A673 (cell line): ENCODE measurements at regions not wholly inside any gene's neighbourhood (a gene's known extent, or its start where the extent isn't known, plus 50 kb on each side); places are given as distances from the start of the nearest gene placed in this dataset.

Source experiments
- BruUV-seq: library from RNA; stranded (reverse); fragments of 400-500 nt; replicated peaks from 2 replicates; lab custom pipeline; 2021; lab: Mats Ljungman, UMichigan
- CTCF ChIA-PET: fragments of 300-600 bp; sonication (Branson Sonifier 250); formaldehyde crosslinking; loops from one replicate; lab custom pipeline; 2022; ENCODE audit warnings: antibody characterized with exemption; lab: Charles Lee
- POLR2A ChIA-PET: fragments of 300-600 bp; sonication (Branson Sonifier 250); formaldehyde crosslinking; loops from one replicate; lab custom pipeline; 2022; ENCODE audit warnings: antibody characterized with exemption; ENCODE audit not compliant: low non-redundant PET; lab: Charles Lee
- DNase-seq: peaks from one replicate; pipeline ENCODE4 v3.0.0-alpha.2; 2015; ENCODE audit warnings: low spot score
- H3K27ac ChIP-seq: fragments of 200-600 bp; sonication (generic); 2 replicates; pipeline ENCODE4 v1.5.1; 2016; ENCODE audit warnings: mixed run types, low read depth, mild to moderate bottlenecking, mixed read lengths, antibody characterized with exemption, low read length; ENCODE audit not compliant: poor library complexity, severe bottlenecking
- H3K27me3 ChIP-seq: fragments of 200-600 bp; sonication (generic); replicated peaks from 2 replicates; pipeline ENCODE4 v1.6.1; 2017; ENCODE audit warnings: mixed run types, low read depth, mild to moderate bottlenecking, mixed read lengths, antibody characterized with exemption, low read length; ENCODE audit not compliant: insufficient read depth, poor library complexity
- H3K36me3 ChIP-seq: fragments of 200-600 bp; sonication (generic); 2 replicates; pipeline ENCODE4 v1.6.1; 2016; ENCODE audit warnings: mixed run types, mild to moderate bottlenecking, mixed read lengths, antibody characterized with exemption, low read length; ENCODE audit not compliant: insufficient read depth, poor library complexity, severe bottlenecking
- H3K4me1 ChIP-seq: fragments of 200-600 bp; sonication (generic); 2 replicates; pipeline ENCODE4 v1.6.1; 2017; ENCODE audit warnings: mixed run types, mild to moderate bottlenecking, mixed read lengths, antibody characterized with exemption, low read length; ENCODE audit not compliant: insufficient read depth, poor library complexity, severe bottlenecking
- H3K4me3 ChIP-seq: fragments of 200-600 bp; sonication (generic); 2 replicates; pipeline ENCODE4 v1.5.1; 2016; ENCODE audit warnings: low read depth, mixed run types, mild to moderate bottlenecking, mixed read lengths, low read length; ENCODE audit not compliant: poor library complexity, severe bottlenecking
- H3K9me3 ChIP-seq: fragments of 200-600 bp; sonication (generic); 2 replicates; pipeline ENCODE4 v1.6.1; 2016; ENCODE audit warnings: mixed run types, low read depth, mild to moderate bottlenecking, mixed read lengths, antibody characterized with exemption, low read length; ENCODE audit not compliant: poor library complexity, severe bottlenecking
- CTCF ChIP-seq: fragments of 300-800, 200-600 bp; sonication (generic); conservative IDR thresholded peaks from 2 replicates; pipeline ENCODE4 v1.5.1; 2017; ENCODE audit warnings: low read depth, mild to moderate bottlenecking, antibody characterized with exemption, low read length, moderate library complexity, mixed read lengths
- EZH2 ChIP-seq: fragments of 200-600 bp; sonication (generic); IDR thresholded peaks from 2 replicates; pipeline ENCODE4 v1.6.1; 2017; ENCODE audit warnings: borderline replicate concordance, low read depth, mild to moderate bottlenecking, mixed read lengths, antibody characterized with exemption, low read length; ENCODE audit not compliant: poor library complexity, severe bottlenecking
- intact Hi-C: fragments of 100-400 bp; cut with micrococcal nuclease; formaldehyde crosslinking; loops from one replicate; pipeline ENCODE4 v1.10.0; 2022; ENCODE audit not compliant: unreplicated experiment

DNA sequence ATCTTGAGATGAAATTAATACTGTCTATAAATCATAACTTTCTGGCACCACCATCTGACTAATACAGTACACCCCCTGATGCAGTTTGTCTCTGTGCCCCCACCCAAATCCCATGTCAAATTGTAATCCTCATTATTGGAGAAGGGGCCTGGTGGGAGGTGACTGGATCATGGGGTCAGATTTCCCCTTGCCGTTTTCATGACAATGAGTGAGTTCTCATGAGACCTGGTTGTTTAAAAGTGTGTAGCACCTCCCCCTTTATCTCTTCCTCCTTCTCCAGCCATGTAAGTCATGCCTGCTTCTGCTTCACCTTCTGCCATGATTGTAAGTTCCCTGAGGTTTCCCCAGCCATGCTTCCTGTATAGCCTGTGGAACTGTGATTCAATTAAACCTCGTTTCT is 78.7 kb upstream of the CDH6 start:
- ChIA-PET CTCF (no interaction called here), POLR2A (no interaction called here)
- Histone ChIP-seq H3K27me3 (no peaks in the 10 kb centered on the region), H3K4me3 (no peak overlapping the region), H3K9me3 (no peaks in the 10 kb centered on the region), H3K36me3 (no peaks in the 10 kb centered on the region), H3K4me1 (no peaks in the 10 kb centered on the region), H3K27ac (no peak overlapping the region)
- intact Hi-C loops = no loop called here
- TF ChIP-seq EZH2 = no peak
- TF ChIP-seq CTCF = no peak
- no peak for DNase-seq
- BruUV-seq = no TSS peak

GRCh38 chr5:31113666-31114350 is 79.7 kb upstream of the CDH6 start:
- no peaks in the 10 kb centered on the region for H3K36me3 ChIP-seq
- H3K27ac ChIP-seq = no peak overlapping the region
- intact Hi-C loops = no loop called here
- H3K4me1 ChIP-seq = no peaks in the 10 kb centered on the region
- CTCF ChIA-PET = no interaction called here
- no peaks in the 10 kb centered on the region for H3K9me3 ChIP-seq
- TF ChIP-seq CTCF (no peak), EZH2 (no peak)
- no peak for DNase-seq
- no TSS peak for BruUV-seq
- H3K4me3 ChIP-seq = no peak overlapping the region
- POLR2A ChIA-PET = no interaction called here
- H3K27me3 ChIP-seq = no peaks in the 10 kb centered on the region

- H3K36me3 ChIP-seq = no peaks in the 10 kb centered on the region
- H3K27me3 ChIP-seq = no peaks in the 10 kb centered on the region
- no peak overlapping the region for H3K4me3 ChIP-seq
- ChIA-PET CTCF (no interaction called here), POLR2A (no interaction called here)
- BruUV-seq = no TSS peak
- no peak for TF ChIP-seq CTCF
- TF ChIP-seq EZH2 = no peak
- H3K27ac ChIP-seq = no peak overlapping the region
- intact Hi-C loops = no loop called here
- DNase-seq = no peak
- H3K4me1 ChIP-seq = no peaks in the 10 kb centered on the region
- H3K9me3 ChIP-seq = no peaks in the 10 kb centered on the region
Measured at GRCh38 chr5:31113101-31113500, 80.4 kb upstream of the CDH6 start.
